ENCODE measurements at regions not wholly inside any gene's neighbourhood (a gene's known extent, or its start where the extent isn't known, plus 50 kb on each side); places are given as distances from the start of the nearest gene placed in this dataset.

GRCh38 chr11:70628176-70628854 lies 230.0 kb downstream of the CTTN start:
- TF ChIP-seq CTCF (IDR thresholded peaks at IDR 0.05): no peak
- no peak for TF ChIP-seq ZFX (IDR thresholded peaks at IDR 0.05; ENCODE audit: borderline replicate concordance)
